ENCODE measurements at regions not wholly inside any gene's neighbourhood (a gene's known extent, or its start where the extent isn't known, plus 50 kb on each side); places are given as distances from the start of the nearest gene placed in this dataset.

DNA sequence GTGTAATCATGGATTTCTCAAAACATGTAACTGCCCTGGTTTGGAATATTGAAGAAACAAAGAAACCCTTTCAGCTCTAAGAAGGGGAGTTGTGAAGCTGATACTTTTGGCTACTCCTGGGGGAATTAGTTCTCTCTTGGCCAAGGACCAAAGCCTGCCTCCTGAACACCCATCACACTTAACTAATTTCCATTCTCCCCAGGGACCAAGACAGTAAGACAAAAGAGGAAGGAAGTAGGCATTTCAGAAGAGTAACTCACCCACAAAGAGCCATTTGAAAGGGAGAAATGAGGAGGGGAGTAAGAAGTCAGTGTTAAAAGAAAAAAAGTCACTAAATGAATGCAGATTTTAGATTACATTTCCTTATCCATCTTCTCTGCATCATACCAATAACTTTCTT lies 328.0 kb upstream of the SOX2 start:
- no peak for DNase-seq (ENCODE audit: low spot score, unreplicated experiment)
- H3K9me3 Mint-ChIP-seq (ENCODE audit: low read depth): peaks cover 3% of the 10 kb centered on the region
- no peaks in the 10 kb centered on the region for H3K4me1 Mint-ChIP-seq (ENCODE audit: low read depth)
- no peak overlapping the region for H3K27ac Mint-ChIP-seq
- H3K36me3 Mint-ChIP-seq (ENCODE audit: insufficient read depth): no peaks in the 10 kb centered on the region
- no peak overlapping the region for H3K4me3 Mint-ChIP-seq (ENCODE audit: low read depth)
- TF ChIP-seq, protein P1, sequence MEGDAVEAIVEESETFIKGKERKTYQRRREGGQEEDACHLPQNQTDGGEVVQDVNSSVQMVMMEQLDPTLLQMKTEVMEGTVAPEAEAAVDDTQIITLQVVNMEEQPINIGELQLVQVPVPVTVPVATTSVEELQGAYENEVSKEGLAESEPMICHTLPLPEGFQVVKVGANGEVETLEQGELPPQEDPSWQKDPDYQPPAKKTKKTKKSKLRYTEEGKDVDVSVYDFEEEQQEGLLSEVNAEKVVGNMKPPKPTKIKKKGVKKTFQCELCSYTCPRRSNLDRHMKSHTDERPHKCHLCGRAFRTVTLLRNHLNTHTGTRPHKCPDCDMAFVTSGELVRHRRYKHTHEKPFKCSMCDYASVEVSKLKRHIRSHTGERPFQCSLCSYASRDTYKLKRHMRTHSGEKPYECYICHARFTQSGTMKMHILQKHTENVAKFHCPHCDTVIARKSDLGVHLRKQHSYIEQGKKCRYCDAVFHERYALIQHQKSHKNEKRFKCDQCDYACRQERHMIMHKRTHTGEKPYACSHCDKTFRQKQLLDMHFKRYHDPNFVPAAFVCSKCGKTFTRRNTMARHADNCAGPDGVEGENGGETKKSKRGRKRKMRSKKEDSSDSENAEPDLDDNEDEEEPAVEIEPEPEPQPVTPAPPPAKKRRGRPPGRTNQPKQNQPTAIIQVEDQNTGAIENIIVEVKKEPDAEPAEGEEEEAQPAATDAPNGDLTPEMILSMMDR (IDR thresholded peaks at IDR 0.05; ENCODE audit: unreplicated experiment): no peak
- no peaks in the 10 kb centered on the region for H3K27me3 Mint-ChIP-seq

DNA sequence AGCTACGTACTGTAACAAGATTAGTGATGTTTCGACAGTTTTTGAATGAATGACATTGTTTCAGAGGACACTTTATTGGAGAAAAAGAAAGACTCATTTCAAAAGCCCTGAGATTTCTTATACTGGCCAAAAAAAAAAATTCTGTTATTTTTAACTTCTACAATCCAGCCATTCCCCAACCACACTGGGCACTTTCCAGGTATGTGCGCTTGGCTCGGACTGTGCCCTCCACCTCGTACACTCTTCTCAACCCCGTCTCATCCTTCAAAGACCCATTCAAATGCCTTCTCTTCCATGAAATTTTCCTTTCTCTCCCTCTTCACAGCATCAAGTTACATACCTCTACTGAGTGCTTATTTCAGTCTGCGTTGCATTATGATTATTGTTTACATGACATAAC lies 328.5 kb upstream of the SOX2 start:
- H3K4me3 Mint-ChIP-seq (ENCODE audit: low read depth): no peak overlapping the region
- H3K36me3 Mint-ChIP-seq (ENCODE audit: insufficient read depth): no peaks in the 10 kb centered on the region
- no peaks in the 10 kb centered on the region for H3K4me1 Mint-ChIP-seq (ENCODE audit: low read depth)
- DNase-seq (ENCODE audit: low spot score, unreplicated experiment): no peak
- H3K27me3 Mint-ChIP-seq: no peaks in the 10 kb centered on the region
- H3K27ac Mint-ChIP-seq: no peak overlapping the region
- TF ChIP-seq, protein P1 (IDR thresholded peaks at IDR 0.05; ENCODE audit: unreplicated experiment): no peak
- H3K9me3 Mint-ChIP-seq (ENCODE audit: low read depth): peaks cover 2% of the 10 kb centered on the region

DNA sequence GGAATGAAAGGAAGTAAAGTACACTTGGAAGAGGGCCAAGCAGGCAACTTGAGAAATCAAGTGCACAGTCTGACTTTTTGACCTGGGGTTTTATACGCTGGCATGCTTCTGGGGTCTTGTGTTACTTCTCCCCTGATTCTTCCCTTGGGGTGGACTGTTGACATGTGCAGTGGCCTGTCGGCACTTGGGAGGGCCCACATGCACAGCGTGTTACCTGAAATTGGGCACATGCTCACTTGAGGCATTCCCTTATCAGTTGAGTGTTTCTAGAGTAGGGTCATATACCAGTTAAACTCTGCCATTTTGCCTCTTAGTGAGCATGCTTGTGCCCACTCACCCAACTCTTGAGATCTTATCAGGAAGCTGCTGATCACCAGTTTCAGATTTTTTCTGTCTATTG lies 329.1 kb upstream of the SOX2 start:
- no peaks in the 10 kb centered on the region for H3K27me3 Mint-ChIP-seq
- TF ChIP-seq, protein P1 (IDR thresholded peaks at IDR 0.05; ENCODE audit: unreplicated experiment): no peak
- DNase-seq (ENCODE audit: low spot score, unreplicated experiment): no peak
- H3K9me3 Mint-ChIP-seq (ENCODE audit: low read depth): no peaks in the 10 kb centered on the region
- H3K4me1 Mint-ChIP-seq (ENCODE audit: low read depth): no peaks in the 10 kb centered on the region
- H3K27ac Mint-ChIP-seq: no peak overlapping the region
- no peaks in the 10 kb centered on the region for H3K36me3 Mint-ChIP-seq (ENCODE audit: insufficient read depth)
- H3K4me3 Mint-ChIP-seq (ENCODE audit: low read depth): no peak overlapping the region

DNA sequence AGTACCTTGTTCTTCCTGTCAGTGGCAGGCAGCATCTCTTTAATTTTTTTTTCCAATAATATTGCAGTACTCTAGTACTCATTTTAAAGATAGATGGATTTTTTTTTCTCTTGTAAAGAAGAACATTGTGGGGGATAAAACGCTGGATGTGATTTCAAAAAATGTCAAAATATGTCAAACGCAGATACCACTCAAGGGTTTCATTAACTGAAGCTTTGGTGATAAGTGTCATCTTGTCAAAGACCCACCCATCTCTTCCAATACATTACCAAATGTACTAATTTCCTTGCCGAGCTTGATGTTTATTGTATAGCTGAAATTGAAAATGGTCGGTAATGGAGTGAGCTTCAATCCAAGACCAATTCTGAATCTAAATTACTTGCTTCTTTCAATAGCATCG lies 332.4 kb upstream of the SOX2 start:
- no peaks in the 10 kb centered on the region for H3K27me3 Mint-ChIP-seq
- H3K9me3 Mint-ChIP-seq (ENCODE audit: low read depth): no peaks in the 10 kb centered on the region
- TF ChIP-seq, protein P1 (IDR thresholded peaks at IDR 0.05; ENCODE audit: unreplicated experiment): no peak
- DNase-seq (ENCODE audit: low spot score, unreplicated experiment): no peak
- H3K27ac Mint-ChIP-seq: no peak overlapping the region
- H3K4me3 Mint-ChIP-seq (ENCODE audit: low read depth): no peak overlapping the region
- H3K4me1 Mint-ChIP-seq (ENCODE audit: low read depth): no peaks in the 10 kb centered on the region
- no peaks in the 10 kb centered on the region for H3K36me3 Mint-ChIP-seq (ENCODE audit: insufficient read depth)

DNA sequence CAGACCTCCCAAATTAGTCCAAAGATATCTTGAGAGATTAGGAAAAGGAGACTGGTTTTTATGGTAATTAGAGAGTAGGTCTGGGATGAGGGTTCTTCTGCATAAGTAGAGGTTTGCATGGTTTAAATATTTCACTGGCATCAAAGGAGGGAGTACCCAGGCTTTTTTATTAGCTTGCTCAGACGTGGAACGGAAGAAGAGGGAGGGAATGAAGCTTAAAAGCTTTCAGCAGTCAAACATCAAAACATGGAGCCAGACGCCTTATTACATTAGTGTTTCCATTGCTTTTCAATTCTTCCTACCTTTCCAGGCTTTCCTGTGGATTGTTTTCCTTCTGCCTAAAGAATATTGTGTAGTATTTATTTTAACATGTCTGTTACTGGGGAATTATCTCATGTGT lies 342.1 kb upstream of the SOX2 start:
- TF ChIP-seq, protein P1 (IDR thresholded peaks at IDR 0.05; ENCODE audit: unreplicated experiment): no peak
- no peak for DNase-seq (ENCODE audit: low spot score, unreplicated experiment)
- no peak overlapping the region for H3K27ac Mint-ChIP-seq
- no peaks in the 10 kb centered on the region for H3K36me3 Mint-ChIP-seq (ENCODE audit: insufficient read depth)
- no peaks in the 10 kb centered on the region for H3K27me3 Mint-ChIP-seq
- no peak overlapping the region for H3K4me3 Mint-ChIP-seq (ENCODE audit: low read depth)
- no peaks in the 10 kb centered on the region for H3K9me3 Mint-ChIP-seq (ENCODE audit: low read depth)
- no peaks in the 10 kb centered on the region for H3K4me1 Mint-ChIP-seq (ENCODE audit: low read depth)
